Fibroblast of the aortic adventitia (primary cell): ENCODE measurements at regions not wholly inside any gene's neighbourhood (a gene's known extent, or its start where the extent isn't known, plus 50 kb on each side); places are given as distances from the start of the nearest gene placed in this dataset.

Experiments used
- DNase-seq: peaks from one replicate; pipeline ENCODE4 v3.0.0-alpha.2; 2010; ENCODE audit warnings: low read depth
- H3K4me3 ChIP-seq: 2 replicates; pipeline ENCODE4 v1.5.1; 2011; ENCODE audit warnings: low read depth, mild to moderate bottlenecking, control low read depth, low read length, moderate library complexity
- CTCF ChIP-seq: IDR thresholded peaks from 2 replicates; pipeline ENCODE4 v1.5.1; 2011; ENCODE audit warnings: mild to moderate bottlenecking, low read length, control low read depth, inconsistent platforms; ENCODE audit not compliant: insufficient read depth

- TF ChIP-seq CTCF: no peak
- DNase-seq: no peak
- H3K4me3 ChIP-seq: no peak overlapping the region
Measured at GRCh38 chr11:57917632-57918031, 106.0 kb upstream of the OR9Q1 start.

- no peak for TF ChIP-seq CTCF
- no peak for DNase-seq
- H3K4me3 ChIP-seq: no peak overlapping the region
Measured at GRCh38 chr11:57920971-57921370, 102.7 kb upstream of the OR9Q1 start.

- TF ChIP-seq CTCF: no peak
- no peak for DNase-seq
- no peak overlapping the region for H3K4me3 ChIP-seq
Measured at GRCh38 chr11:57932105-57932504, 91.6 kb upstream of the OR9Q1 start.

GRCh38 chr11:57935402-57936049 lies 88.2 kb upstream of the OR9Q1 start:
- no peak for TF ChIP-seq CTCF
- no peak overlapping the region for H3K4me3 ChIP-seq
- no peak for DNase-seq

- no peak for DNase-seq
- no peak for TF ChIP-seq CTCF
- H3K4me3 ChIP-seq: no peak overlapping the region
Measured at GRCh38 chr11:57936050-57936418, 87.6 kb upstream of the OR9Q1 start.

- DNase-seq: no peak
- H3K4me3 ChIP-seq: no peak overlapping the region
- no peak for TF ChIP-seq CTCF
Measured at GRCh38 chr11:57937431-57937830, 86.2 kb upstream of the OR9Q1 start.

- H3K4me3 ChIP-seq: no peak overlapping the region
- TF ChIP-seq CTCF: no peak
- no peak for DNase-seq
Measured at GRCh38 chr11:57938351-57938750, 85.3 kb upstream of the OR9Q1 start.
